ENCODE measurements at regions not wholly inside any gene's neighbourhood (a gene's known extent, or its start where the extent isn't known, plus 50 kb on each side); places are given as distances from the start of the nearest gene placed in this dataset.
"Not testable (repeated sequence)": the region's sequence is repeated elsewhere in the genome, so short reads cannot be mapped to it uniquely, and the experiment has no call there.

GRCh38 chr15:62218841-62219240, 53.8 kb upstream of the C2CD4B start:
- no peak for DNase-seq
- intact Hi-C loops (cut with DNase I) = no loop called here

- DNase-seq = no peak
- intact Hi-C loops (cut with DNase I) = no loop called here
These were observed 54.7 kb upstream of the C2CD4B start for GRCh38 chr15:62219799-62220198.

GRCh38 chr15:62223020-62223419, 57.9 kb upstream of the C2CD4B start:
- intact Hi-C loops (cut with DNase I) = no loop called here

GRCh38 chr15:62228604-62229003, 63.5 kb upstream of the C2CD4B start:
- no peak for DNase-seq
- intact Hi-C loops (cut with DNase I) = no loop called here

More at GRCh38 chr15:62223020-62223419, 57.9 kb upstream of the C2CD4B start:
- DNase-seq = no peak

GRCh38 chr15:62231856-62232255, 66.8 kb upstream of the C2CD4B start:
- no peak for DNase-seq
- intact Hi-C loops (cut with DNase I) = no loop called here

GRCh38 chr15:62240121-62241096, 75.3 kb upstream of the C2CD4B start:
- DNase-seq = no peak
- intact Hi-C loops (cut with DNase I) = no loop called here

GRCh38 chr15:62241135-62241770, 76.2 kb upstream of the C2CD4B start:
- DNase-seq = no peak
- intact Hi-C loops (cut with DNase I) = no loop called here

- no peak for DNase-seq
- intact Hi-C loops (cut with DNase I) = no loop called here
These were observed 77.9 kb upstream of the C2CD4B start for GRCh38 chr15:62242999-62243398.

GRCh38 chr15:62244762-62245161, 79.7 kb upstream of the C2CD4B start:
- no peak for DNase-seq
- intact Hi-C loops (cut with DNase I) = no loop called here

- DNase-seq = no peak
- intact Hi-C loops (cut with DNase I) = no loop called here
These were observed 83.3 kb upstream of the C2CD4B start for GRCh38 chr15:62248277-62248984.

- intact Hi-C loops (cut with DNase I) = no loop called here
- DNase-seq = no peak
These were observed 84.4 kb upstream of the C2CD4B start for GRCh38 chr15:62249501-62249900.

- intact Hi-C loops (cut with DNase I) = no loop called here
- no peak for DNase-seq
These were observed 85.1 kb upstream of the C2CD4B start for GRCh38 chr15:62250186-62250585.

GRCh38 chr15:62250978-62251377, 85.9 kb upstream of the C2CD4B start:
- DNase-seq = no peak
- intact Hi-C loops (cut with DNase I) = no loop called here

GRCh38 chr15:62253294-62253693, 88.2 kb upstream of the C2CD4B start:
- no peak for DNase-seq

GRCh38 chr15:62254137-62254934, 89.3 kb upstream of the C2CD4B start:
- DNase-seq = peak in 7 of 10 donors; percentile 14 to 84 (median 36)
- intact Hi-C loops (cut with DNase I) = no loop called here

More at GRCh38 chr15:62253294-62253693, 88.2 kb upstream of the C2CD4B start:
- intact Hi-C loops (cut with DNase I) = no loop called here

GRCh38 chr15:62256430-62256829, 91.3 kb upstream of the C2CD4B start:
- DNase-seq; intact Hi-C loops (cut with DNase I): not testable (repeated sequence)

GRCh38 chr15:62257996-62258521, 93.0 kb upstream of the C2CD4B start:
- no peak for DNase-seq
- intact Hi-C loops (cut with DNase I) = no loop called here

- intact Hi-C loops (cut with DNase I) = no loop called here
- no peak for DNase-seq
These were observed 97.3 kb upstream of the C2CD4B start for GRCh38 chr15:62262305-62262941.

GRCh38 chr15:62264196-62264595, 99.1 kb upstream of the C2CD4B start:
- no peak for DNase-seq
- intact Hi-C loops (cut with DNase I) = no loop called here

- intact Hi-C loops (cut with DNase I) = no loop called here
- no peak for DNase-seq
These were observed 104.4 kb upstream of the C2CD4B start for GRCh38 chr15:62269504-62269903.

Measured in posterior cingulate gyrus (tissue), 11 donors.